ENCODE measurements at regions not wholly inside any gene's neighbourhood (a gene's known extent, or its start where the extent isn't known, plus 50 kb on each side); places are given as distances from the start of the nearest gene placed in this dataset.

- TF ChIP-seq, protein P1, sequence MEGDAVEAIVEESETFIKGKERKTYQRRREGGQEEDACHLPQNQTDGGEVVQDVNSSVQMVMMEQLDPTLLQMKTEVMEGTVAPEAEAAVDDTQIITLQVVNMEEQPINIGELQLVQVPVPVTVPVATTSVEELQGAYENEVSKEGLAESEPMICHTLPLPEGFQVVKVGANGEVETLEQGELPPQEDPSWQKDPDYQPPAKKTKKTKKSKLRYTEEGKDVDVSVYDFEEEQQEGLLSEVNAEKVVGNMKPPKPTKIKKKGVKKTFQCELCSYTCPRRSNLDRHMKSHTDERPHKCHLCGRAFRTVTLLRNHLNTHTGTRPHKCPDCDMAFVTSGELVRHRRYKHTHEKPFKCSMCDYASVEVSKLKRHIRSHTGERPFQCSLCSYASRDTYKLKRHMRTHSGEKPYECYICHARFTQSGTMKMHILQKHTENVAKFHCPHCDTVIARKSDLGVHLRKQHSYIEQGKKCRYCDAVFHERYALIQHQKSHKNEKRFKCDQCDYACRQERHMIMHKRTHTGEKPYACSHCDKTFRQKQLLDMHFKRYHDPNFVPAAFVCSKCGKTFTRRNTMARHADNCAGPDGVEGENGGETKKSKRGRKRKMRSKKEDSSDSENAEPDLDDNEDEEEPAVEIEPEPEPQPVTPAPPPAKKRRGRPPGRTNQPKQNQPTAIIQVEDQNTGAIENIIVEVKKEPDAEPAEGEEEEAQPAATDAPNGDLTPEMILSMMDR (conservative IDR thresholded peaks at IDR 0.05; ENCODE audit: low read length), result no peak
- no peak for TF ChIP-seq EZH2phosphoT487 (IDR thresholded peaks at IDR 0.05; ENCODE audit: borderline replicate concordance, low read depth, low read length)
Observed at GRCh38 chr21:38134084-38134873, 122.5 kb upstream of the KCNJ15 start.

Data from OCI-LY7 (cell line).